HG03095 (cell line): ENCODE measurements at regions not wholly inside any gene's neighbourhood (a gene's known extent, or its start where the extent isn't known, plus 50 kb on each side); places are given as distances from the start of the nearest gene placed in this dataset.
"Not testable (repeated sequence)": the region's sequence is repeated elsewhere in the genome, so short reads cannot be mapped to it uniquely, and the experiment has no call there.

Source experiments
- ATAC-seq: cut with Tn5 transposase; IDR thresholded peaks from one replicate; pipeline ENCODE4 v1.9.1; 2021; ENCODE audit warnings: moderate library complexity; ENCODE audit not compliant: unreplicated experiment

DNA sequence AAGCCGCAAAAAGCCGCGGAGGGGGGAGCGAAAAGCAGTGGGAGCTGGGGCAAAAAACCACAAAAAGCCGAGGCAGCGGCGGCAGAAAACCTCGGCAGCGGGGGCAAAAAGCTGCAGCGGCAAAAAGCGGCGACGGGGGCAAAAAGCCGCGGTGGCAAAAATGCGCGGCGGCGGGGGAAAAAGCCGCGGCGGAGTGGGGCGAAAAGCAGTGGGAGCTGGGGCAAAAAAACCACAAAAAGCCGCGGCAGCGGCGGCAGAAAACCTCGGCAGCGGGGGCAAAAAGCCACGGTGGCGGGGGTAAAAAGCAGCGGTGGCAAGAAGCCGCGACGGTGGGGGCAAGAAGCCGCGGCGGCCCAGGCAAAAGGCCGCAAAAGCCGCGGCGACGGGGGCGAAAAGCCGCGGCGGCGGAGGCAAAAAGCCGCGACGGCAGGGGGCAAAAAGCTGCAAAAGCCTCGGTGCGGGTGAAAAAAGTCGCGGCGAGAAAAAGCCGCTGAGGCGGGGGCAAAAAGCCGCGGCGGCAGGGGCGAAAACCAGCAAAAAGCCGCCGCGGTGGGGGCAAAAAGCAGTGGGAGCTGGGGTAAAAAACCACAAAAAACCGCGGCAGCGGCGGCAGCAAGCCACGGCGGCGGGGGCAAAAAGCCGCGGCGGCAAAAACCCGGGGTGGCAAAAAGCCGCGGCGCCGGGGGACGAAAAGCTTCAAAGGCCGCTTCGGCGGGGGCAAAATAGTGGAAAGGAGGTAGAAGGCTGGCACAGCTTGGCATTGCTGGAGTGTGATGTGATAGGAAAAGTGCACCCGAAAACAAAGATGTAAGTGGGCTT lies 135.9 kb downstream of the ZNF92 start:
- ATAC-seq: no peak

DNA sequence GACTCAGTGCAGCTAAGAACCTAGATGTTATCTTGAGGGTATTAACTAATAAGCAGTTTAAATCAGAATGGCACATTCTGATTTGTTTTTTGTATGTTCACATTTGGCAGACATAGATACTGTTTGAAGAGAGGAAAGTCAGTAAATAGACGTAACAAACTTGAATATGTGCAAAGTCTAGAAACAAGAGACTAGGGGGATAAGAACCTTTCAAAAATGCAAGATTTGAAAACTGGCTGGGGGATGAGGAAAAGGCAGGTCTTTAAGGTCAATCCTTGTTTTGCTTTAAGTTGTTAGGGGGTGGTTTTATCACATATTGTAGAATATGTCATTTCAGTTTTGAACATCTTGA lies 136.5 kb downstream of the ZNF92 start:
- ATAC-seq: not testable (repeated sequence)

DNA sequence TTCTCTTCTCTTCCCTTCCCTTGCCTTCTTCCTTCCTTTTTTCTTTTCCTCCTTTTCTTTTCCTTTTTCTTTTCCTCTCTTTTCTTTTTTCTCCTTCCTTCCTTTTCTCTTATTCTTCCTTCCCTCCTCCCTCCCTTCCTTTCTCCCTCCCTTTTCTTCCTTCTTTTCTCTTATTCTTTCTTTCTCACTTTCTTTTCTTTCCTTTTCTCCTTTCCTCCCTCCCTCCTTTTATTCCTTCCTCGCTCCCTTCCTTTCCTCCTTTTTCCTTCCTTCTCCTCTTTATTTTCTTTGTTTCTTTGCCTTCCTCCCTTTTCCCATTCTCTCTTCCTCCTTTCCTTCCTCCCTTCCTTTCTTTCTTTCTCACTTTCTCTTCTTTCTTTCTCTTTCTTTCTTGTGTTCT lies 146.1 kb downstream of the ZNF92 start:
- not testable (repeated sequence) for ATAC-seq

DNA sequence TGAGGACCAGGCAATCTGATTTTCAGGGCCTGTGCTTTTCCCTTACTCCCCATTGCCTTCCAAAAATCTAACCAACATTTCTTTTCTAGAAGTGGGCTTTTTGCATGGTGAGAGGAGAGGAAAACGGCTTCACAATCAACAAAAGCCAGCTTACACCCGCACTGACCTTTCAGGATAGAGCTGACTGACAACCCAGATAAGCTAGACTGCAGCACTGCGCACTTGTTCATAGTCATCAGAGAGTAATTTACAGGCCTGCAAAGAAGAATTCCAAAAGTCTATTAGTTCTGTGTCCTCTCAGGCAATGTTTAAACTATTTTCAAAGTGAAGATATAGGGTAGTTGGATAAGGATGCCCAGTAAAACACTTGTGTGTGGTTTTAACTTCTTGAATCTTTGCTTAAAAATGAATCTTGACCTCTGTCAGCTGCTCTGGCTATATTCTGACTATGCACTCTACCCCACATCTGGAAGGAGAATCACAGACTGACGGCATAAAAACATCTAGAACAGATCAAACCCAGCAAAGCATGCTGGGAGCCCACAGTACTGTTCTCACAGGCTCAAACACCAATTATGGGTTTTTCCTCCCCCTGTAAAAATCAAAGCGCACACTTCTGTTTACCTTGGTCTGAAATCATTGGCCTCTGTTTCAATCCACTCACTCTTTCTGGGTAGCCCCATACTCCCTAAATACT lies 172.0 kb downstream of the ZNF92 start:
- not testable (repeated sequence) for ATAC-seq

DNA sequence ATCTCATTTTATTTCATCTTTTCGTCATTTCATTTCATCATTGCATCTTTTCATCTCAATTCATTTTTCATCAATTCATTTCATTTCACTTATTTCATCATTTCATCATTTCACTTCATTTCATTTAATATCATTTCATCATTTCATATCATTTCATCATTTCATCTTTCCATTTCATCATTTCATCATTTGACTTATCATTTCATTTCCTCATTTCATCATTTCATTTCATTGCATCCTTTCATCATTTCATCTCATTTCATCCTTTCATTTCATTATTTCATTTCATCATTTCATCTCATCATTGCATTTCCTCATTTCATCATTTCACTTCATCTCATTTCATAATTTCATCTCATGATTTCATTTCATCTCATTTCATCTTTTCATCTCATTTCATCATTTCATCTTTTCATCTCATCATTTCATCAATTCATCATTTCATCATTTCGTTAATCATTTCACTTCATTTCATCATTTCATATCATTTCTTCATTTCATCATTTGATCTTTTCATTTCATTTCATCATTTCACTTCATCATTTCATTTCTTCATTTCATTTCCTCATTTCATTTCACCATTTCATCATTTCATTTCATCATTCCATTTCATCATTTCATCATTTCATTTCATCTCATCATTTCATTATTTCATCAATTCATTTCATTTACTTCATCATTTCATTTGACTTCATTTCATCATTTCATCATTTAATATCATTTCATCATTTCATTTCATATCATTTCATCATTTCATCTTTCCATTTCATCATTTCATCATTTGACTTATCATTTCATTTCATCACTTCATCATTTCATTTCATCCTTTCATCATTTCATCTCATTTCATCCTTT lies 176.2 kb downstream of the ZNF92 start:
- ATAC-seq: not testable (repeated sequence)

DNA sequence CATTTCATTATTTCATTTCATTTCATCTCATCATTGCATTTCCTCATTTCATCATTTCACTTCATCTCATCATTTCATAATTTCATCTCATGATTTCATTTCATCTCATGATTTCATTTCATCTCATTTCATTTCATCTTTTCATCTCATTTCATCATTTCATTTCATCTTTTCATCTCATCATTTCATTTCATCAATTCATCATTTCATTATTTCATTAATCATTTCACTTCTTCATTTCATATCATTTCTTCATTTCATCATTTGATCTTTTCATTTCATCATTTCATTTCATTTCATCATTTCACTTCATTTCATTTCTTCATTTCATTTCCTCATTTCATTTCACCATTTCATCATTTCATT lies 176.8 kb downstream of the ZNF92 start:
- ATAC-seq: not testable (repeated sequence)

DNA sequence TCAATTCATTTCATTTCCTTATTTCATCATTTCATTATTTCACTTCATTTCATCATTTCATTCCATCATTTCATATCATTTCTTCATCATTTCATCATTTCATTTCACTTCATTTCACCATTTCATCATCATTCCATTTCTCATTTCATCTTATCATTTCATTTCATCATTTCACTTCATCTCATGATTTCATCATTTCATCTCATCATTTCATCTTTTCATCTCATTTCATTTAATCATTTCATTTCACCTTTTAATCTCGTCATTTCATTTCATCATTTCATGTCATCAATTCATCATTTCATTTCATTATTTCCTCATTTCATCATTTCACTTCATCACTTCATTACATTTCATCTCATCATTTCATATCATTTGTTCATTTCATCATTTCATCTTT lies 177.4 kb downstream of the ZNF92 start:
- not testable (repeated sequence) for ATAC-seq

DNA sequence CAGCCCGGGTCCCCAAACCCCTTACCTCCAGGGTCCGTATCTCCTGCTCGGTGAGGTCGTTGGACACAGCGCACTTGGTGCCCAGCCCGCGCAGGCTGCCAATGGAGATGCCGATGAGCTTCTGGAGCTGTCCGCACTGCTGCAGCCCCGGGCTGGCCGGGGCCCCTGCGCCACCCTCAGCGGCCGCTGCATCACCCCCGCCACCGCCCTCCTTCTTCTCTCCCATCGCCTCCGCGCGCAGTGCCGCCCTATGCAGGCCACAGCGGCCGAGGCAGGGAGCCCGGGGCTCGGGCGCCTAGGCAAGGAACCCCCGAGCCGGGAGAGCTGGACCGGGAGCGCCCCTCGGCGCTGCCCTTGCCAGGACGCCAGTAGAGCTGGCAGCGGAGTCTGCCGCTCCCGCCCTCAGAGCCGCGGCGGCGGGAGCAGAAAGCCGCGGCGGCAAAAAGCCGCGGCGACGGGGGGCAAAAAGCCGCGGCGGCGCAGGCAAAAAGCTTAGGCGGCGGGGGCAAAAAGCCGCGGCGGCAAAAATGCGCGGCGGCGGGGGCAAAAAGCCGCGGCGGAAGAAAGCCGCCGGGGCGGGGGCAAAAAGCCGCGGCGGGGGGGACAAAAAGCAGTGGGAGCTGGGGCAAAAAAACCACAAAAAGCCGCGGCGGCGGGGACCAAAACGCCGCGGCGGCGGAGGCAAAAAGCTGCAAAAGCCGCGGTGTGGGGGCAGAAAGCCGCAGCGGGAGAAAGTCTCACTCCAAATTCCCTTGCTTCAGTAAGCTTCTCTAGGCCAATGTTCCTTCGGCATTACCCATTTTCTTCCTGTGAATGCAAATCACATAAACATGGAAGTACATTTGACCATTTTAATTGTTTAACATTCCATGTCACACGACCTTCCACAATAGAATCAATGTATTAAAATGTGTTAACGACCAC lies 181.2 kb downstream of the ZNF92 start:
- not testable (repeated sequence) for ATAC-seq

DNA sequence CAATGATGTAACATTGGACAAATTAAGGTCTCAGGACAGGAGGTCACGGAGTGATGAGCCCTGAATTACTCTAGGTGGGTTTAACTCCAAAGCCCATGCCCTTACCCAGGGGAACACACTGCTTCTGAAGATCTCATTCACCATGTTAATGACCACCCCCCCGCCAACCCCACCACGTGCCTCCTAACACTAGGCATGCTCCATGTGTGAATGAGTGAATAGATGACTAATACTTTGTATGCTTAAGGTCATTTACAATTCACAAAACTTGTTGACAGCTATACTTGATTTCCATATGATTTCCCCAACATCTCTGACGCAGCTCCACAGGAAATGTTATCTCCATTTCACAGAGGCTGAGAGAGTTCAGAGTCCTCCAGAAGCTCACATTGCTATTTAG lies 184.9 kb downstream of the ZNF92 start:
- ATAC-seq: not testable (repeated sequence)

DNA sequence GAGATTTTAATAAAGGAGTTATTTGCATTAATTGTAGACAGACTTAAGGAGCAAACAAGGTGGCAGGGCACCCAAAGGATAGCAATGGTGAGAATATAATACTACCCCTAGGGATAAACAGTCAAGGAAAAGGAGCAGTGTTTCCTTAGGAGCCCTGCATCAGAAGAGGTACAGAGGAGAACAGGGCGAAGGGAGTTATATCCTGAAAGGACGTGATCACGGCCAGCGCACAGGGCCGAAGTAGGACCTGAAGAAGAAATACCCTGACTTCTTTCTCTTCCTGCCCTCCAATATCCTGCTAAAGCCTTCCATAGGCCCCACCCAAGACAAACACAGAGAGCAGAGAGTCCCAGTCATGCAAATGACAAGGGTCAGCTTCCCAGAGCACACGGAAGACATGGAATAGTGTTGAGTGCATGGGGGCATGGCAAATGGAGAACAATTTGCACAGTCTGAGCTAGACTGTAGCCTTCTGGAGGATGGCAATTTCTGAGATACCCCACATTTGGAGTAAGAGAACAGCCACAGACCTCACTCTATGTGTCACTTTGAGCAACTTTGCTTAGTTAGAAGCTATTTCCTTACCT lies 188.2 kb downstream of the ZNF92 start:
- ATAC-seq: not testable (repeated sequence)

DNA sequence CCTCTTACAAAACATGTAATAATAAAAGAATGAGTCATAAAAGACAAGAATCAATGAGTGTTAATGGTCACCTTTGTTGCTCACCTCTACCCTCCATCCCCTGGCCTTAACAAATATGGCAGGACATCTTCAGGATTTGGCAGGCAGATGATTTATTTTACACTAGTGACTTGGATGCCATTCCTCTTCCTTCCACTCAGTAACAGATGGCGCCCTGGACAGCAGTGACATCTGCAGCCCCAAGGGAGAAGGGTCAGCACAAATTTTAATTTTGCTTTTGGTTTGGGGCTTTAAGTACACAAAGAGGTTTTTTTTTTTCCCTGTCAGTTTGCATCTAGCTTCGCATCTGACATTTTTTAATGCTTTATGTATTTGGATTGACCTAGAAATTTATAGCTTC lies 188.9 kb downstream of the ZNF92 start:
- ATAC-seq: not testable (repeated sequence)

DNA sequence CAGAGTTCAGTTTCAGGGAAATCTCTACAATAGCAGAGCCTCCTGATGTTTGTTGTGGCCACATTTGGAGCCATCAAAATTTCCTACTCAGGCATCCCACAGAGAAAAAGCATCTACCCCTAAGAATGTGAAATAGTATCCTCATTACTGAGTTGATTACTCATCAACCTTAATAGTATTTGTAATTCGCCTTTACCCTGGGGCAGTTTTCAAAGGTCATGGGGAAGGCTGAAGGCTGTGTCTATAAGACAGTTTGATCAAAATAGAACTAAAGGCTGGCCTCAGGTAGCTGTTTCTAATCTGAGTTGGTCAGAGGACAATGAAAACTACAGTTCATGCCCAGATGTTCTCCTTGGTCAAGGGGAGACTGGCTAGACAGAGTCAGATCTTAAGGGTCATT lies 189.7 kb downstream of the ZNF92 start:
- ATAC-seq: not testable (repeated sequence)

DNA sequence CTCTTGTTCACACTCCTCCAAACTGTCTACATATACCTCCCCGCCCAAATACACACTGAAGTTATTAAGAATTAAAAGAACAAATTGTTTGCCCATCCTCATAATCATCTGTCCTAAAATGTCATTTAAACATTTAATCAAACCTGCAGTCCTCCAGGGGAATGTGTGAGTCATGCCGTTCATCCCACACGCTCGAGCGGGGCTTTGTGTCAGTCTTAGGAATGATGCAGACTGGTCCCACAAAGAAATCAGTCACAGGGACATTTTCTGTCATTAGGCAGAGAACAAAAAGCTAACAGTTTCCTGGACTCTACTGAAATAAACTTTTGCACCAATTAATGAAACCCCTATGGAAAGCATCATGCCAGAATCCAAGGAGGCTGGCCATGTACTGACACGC lies 194.6 kb downstream of the ZNF92 start:
- ATAC-seq: not testable (repeated sequence)

DNA sequence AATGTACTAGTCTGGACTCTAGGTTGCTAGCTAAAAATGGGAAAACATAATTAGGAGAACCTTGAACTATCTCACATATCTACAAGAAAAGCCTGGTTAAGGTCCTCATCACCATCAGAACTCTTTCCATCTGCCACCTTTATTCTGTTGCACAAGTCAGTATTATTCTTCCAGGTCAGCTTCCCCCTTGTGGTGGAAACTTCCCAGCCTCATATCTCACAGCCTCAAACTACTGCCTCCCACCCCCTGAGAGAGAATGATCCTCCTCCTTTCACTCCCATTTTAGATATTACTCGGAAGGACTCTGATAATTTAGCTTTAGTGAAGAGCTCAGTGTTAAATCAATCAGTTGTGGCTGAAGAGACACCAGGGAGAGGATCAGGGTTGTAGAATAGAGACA lies 197.3 kb downstream of the ZNF92 start:
- not testable (repeated sequence) for ATAC-seq

DNA sequence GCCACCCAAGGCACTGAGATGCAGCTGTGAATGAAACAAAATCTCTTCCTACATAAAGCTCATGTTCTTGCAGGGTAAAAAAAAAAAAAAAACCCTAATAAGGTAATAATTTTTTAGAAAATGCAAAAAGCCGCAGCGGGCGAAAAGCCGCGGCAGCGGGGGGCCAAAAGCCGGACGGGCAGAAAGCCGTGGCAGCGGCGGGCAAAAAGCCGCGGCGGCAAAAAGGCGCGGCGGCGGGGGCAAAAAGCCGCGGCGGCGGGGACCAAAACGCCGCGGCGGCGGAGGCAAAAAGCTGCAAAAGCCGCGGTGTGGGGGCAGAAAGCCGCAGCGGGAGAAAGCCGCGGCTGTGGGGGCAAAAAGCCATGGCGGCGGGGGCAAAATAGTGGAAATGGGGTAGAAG lies 198.9 kb downstream of the ZNF92 start:
- not testable (repeated sequence) for ATAC-seq

DNA sequence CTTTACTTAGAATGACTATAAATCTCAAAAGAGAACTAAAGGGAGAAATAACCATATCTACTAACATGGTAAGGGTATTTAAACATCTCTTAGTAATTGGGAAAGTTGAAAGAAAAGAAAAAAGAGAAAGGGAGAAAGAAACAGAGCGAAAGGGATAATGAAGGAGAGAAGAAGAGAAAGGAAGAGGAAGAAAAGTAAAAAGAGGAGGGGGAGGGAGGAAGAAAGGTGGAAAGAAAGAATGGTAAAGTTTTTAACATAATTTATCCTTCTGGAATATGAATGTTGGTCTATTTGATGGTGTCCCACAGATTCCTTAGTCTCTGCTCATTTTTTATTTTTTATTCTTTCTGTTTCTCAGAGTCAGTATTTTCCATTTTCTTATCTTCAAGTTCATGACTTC lies 202.7 kb downstream of the ZNF92 start:
- not testable (repeated sequence) for ATAC-seq

DNA sequence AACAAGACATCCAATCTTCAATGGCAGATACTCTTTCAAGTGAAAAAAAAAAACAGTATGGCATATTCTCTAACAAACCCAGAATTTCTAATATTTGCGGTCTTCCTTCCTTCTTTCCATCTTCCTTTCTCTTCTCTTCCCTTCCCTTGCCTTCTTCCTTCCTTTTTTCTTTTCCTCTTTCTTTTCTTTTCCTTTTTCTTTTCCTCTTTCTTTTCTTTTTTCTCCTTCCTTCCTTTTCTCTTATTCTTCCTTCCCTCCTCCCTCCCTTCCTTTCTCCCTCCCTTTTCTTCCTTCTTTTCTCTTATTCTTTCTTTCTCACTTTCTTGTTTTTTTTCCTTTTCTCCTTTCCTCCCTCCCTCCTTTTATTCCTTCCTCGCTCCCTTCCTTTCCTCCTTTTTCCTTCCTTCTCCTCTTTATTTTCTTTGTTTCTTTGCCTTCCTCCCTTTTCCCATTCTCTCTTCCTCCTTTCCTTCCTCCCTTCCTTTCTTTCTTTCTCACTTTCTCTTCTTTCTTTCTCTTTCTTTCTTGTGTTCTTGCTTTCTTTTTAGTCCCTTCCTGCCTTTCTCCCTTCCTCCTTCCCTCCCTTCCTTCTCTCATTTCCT lies 209.0 kb downstream of the ZNF92 start:
- ATAC-seq: not testable (repeated sequence)

DNA sequence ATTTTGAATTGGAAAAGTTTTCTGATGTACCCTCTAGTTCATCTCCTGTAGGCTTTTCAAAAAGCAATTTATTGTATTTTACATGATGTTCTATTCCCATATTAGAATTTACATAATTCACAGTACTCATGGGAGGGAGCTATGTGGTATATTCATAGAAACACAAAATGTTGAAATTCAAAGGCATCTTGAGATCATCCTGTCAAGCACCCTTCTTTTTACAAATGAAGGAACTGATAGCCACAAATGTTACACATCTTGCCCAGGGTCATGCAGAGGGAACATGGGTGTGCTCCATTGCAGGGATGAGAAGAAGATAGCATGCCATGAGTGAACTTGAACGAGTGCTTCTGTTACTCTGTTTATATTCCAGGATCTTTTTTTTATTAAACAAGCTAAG lies 228.8 kb downstream of the ZNF92 start:
- not testable (repeated sequence) for ATAC-seq

DNA sequence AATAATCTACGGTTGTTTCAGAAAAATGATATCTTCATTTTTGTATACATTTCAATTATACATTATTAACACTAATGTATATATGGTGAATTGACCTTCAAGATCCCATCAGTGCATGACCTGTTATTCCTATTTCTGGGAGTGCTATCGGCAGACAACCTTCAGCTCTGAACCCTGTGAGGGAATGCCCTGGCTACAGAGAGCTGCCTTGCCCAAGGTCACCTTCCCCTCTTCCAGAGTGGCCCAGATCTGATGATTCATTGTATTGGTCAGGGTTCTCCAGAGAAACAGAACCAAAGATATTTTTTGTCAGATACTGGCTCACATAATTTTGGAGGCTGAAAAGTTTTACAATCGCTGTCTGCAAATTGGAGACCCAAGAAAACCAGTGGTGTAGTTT lies 235.5 kb downstream of the ZNF92 start:
- no peak for ATAC-seq
